ENCODE measurements at regions not wholly inside any gene's neighbourhood (a gene's known extent, or its start where the extent isn't known, plus 50 kb on each side); places are given as distances from the start of the nearest gene placed in this dataset.

DNA sequence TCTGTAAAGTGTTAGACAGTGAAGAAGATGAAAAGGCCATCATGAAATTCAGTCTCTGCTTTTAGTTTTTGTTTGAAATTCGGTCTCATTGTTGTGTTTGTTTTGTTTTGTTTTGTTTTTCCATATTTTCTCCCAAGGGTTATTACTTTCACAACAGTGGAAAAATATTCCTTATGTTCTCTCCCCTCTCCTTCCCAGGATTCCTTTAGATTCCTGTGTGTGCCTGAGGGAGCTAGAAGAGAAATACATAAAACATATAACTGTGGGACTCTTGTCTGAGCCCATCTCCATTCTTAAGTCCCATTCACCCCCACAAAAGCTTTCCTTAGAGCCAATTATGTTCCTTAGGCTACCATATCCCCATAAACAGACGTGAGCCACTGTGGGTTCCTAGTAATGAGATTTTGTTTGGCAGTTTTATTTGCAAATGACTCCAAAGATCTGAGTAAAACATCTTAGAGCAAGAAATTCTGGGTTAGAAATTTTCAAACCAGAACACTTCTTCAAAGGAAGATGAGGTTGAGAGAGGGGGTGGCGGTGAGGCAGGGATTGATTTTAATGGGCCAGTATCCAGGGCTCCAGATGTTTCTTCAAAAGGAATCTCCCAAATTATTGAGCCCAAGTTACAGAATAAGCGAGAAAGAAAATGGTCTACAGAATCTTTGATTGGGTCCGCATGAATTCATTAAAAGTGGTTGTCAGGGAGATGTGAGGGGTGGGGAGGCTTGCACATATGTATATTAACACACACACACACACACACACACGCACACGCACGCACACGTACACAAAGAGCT is 157.8 kb upstream of the TNP1 start:
- FAIRE-seq (no peak), DNase-seq (ENCODE audit: low read depth, low spot score) (no peak)
- Histone ChIP-seq H3K36me3 (ENCODE audit: control insufficient read depth in 2 of 2, extremely low read depth in 1 of 2, insufficient read depth in 2 of 2, low read length in 2 of 2) (no peaks in the 10 kb centered on the region), H3K4me1 (ENCODE audit: control insufficient read depth, extremely low read depth, insufficient read depth, low read length) (no peaks in the 10 kb centered on the region), H2AFZ (ENCODE audit: control insufficient read depth, low read length) (no peak overlapping the region), H3K4me2 (ENCODE audit: control insufficient read depth, extremely low read depth, insufficient read depth, low read depth, low read length) (no peak overlapping the region), H3K27me3 (ENCODE audit: control insufficient read depth, extremely low read depth, insufficient read depth, low read length) (no peaks in the 10 kb centered on the region), H3K4me3 (ENCODE audit: control insufficient read depth in 2 of 3, extremely low read depth in 1 of 3, insufficient read depth in 2 of 3, low read depth in 1 of 3, low read length in 3 of 3) (no peak overlapping the region), H3K9me3 (ENCODE audit: control insufficient read depth, low read depth, low read length) (no peaks in the 10 kb centered on the region), H4K20me1 (ENCODE audit: control insufficient read depth, extremely low read depth, insufficient read depth, low read length) (no peaks in the 10 kb centered on the region), H3K9me1 (ENCODE audit: control insufficient read depth, extremely low read depth, insufficient read depth, low read length) (no peaks in the 10 kb centered on the region), H3K27ac (ENCODE audit: control insufficient read depth, insufficient read depth, low read length) (no peak overlapping the region), H3K79me2 (ENCODE audit: control insufficient read depth, insufficient read depth, low read length) (no peaks in the 10 kb centered on the region), H3K9ac (ENCODE audit: control insufficient read depth, extremely low read depth, insufficient read depth, low read length) (no peak overlapping the region)
- no peak for TF ChIP-seq EZH2 (IDR thresholded peaks at IDR 0.05; ENCODE audit: low read length)
- TF ChIP-seq, protein P1, sequence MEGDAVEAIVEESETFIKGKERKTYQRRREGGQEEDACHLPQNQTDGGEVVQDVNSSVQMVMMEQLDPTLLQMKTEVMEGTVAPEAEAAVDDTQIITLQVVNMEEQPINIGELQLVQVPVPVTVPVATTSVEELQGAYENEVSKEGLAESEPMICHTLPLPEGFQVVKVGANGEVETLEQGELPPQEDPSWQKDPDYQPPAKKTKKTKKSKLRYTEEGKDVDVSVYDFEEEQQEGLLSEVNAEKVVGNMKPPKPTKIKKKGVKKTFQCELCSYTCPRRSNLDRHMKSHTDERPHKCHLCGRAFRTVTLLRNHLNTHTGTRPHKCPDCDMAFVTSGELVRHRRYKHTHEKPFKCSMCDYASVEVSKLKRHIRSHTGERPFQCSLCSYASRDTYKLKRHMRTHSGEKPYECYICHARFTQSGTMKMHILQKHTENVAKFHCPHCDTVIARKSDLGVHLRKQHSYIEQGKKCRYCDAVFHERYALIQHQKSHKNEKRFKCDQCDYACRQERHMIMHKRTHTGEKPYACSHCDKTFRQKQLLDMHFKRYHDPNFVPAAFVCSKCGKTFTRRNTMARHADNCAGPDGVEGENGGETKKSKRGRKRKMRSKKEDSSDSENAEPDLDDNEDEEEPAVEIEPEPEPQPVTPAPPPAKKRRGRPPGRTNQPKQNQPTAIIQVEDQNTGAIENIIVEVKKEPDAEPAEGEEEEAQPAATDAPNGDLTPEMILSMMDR (optimal IDR thresholded peaks at IDR 0.05 in 1 of 3, IDR thresholded peaks at IDR 0.05 in 1 of 3, conservative IDR thresholded peaks at IDR 0.05 in 1 of 3; ENCODE audit: extremely low read depth in 1 of 3, insufficient read depth in 2 of 3, low read length in 3 of 3) = no peak
- dilution Hi-C loops (cut with MboI; ENCODE audit: extremely low pct_ligation_motif_present, low sequenced_read_pairs) = no loop called here

DNA sequence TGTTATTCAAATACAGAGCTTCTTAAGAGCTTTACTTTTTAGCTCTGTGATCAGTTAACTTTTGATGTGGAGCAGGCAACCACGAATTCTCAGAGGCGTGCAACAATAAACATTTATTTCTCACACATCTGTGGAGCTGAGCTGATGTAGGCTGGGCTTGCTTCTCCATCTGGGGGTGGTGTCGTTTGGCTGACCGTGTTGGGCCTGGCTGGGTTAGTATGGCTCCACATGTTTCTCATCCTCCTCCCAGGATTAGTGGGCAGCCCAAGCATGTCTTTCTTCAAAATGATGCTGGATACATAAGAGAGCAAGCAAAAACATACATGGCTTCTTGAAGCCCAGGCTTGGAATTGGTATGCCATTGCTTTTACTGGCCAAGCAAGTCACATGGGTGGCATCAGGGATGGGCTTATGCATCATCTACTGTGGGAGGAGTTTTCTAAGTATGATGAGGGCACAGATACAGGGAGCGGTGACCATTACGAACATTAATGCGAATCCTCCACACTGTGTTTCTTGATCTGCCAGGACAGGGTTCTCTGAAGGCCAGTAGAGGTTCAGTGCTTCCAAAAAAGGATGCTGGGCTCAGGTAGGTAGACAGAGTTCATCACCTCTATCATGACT is 157.0 kb upstream of the TNP1 start:
- dilution Hi-C loops (cut with MboI; ENCODE audit: extremely low pct_ligation_motif_present, low sequenced_read_pairs) = no loop called here
- FAIRE-seq (no peak), DNase-seq (ENCODE audit: low read depth, low spot score) (no peak)
- H3K9me1 ChIP-seq (ENCODE audit: control insufficient read depth, extremely low read depth, insufficient read depth, low read length) = no peaks in the 10 kb centered on the region
- no peaks in the 10 kb centered on the region for H3K79me2 ChIP-seq (ENCODE audit: control insufficient read depth, insufficient read depth, low read length)
- H3K36me3 ChIP-seq (ENCODE audit: control insufficient read depth in 2 of 2, extremely low read depth in 1 of 2, insufficient read depth in 2 of 2, low read length in 2 of 2) = no peaks in the 10 kb centered on the region
- no peak for TF ChIP-seq EZH2 (IDR thresholded peaks at IDR 0.05; ENCODE audit: low read length)
- TF ChIP-seq, protein P1 (optimal IDR thresholded peaks at IDR 0.05 in 1 of 3, IDR thresholded peaks at IDR 0.05 in 1 of 3, conservative IDR thresholded peaks at IDR 0.05 in 1 of 3; ENCODE audit: extremely low read depth in 1 of 3, insufficient read depth in 2 of 3, low read length in 3 of 3) = no peak
- no peak overlapping the region for H3K4me3 ChIP-seq (ENCODE audit: control insufficient read depth in 2 of 3, extremely low read depth in 1 of 3, insufficient read depth in 2 of 3, low read depth in 1 of 3, low read length in 3 of 3)
- H3K9ac ChIP-seq (ENCODE audit: control insufficient read depth, extremely low read depth, insufficient read depth, low read length) = no peak overlapping the region
- H3K27ac ChIP-seq (ENCODE audit: control insufficient read depth, insufficient read depth, low read length) = no peak overlapping the region
- no peak overlapping the region for H2AFZ ChIP-seq (ENCODE audit: control insufficient read depth, low read length)
- H3K4me2 ChIP-seq (ENCODE audit: control insufficient read depth, extremely low read depth, insufficient read depth, low read depth, low read length) = no peak overlapping the region
- H3K27me3 ChIP-seq (ENCODE audit: control insufficient read depth, extremely low read depth, insufficient read depth, low read length) = no peaks in the 10 kb centered on the region
- H3K4me1 ChIP-seq (ENCODE audit: control insufficient read depth, extremely low read depth, insufficient read depth, low read length) = no peaks in the 10 kb centered on the region
- H3K9me3 ChIP-seq (ENCODE audit: control insufficient read depth, low read depth, low read length) = no peaks in the 10 kb centered on the region
- H4K20me1 ChIP-seq (ENCODE audit: control insufficient read depth, extremely low read depth, insufficient read depth, low read length) = no peaks in the 10 kb centered on the region

Data from keratinocyte (primary cell).